Activated T-cell treated with anti-CD3 and anti-CD28 coated beads, Interleukin-2, amount 50 U/mL, for 4 hours (primary cell): ENCODE measurements at regions not wholly inside any gene's neighbourhood (a gene's known extent, or its start where the extent isn't known, plus 50 kb on each side); places are given as distances from the start of the nearest gene placed in this dataset.
"Not testable (repeated sequence)": the region's sequence is repeated elsewhere in the genome, so short reads cannot be mapped to it uniquely, and the experiment has no call there.

Source experiments
- ATAC-seq, 2 donors: fragments of 200-7000 bp; cut with Tn5 transposase; one replicate each; pipeline ENCODE4 v1.10.0; 2021
- DNase-seq: peaks from one replicate; pipeline ENCODE4 v3.0.0-alpha.2; 2020
- H3K27me3 Mint-ChIP-seq: one replicate; pipeline ENCODE4 v1.8.0; 2021; ENCODE audit warnings: low read depth, mixed read lengths
- H3K36me3 Mint-ChIP-seq: one replicate; pipeline ENCODE4 v1.8.0; 2022; ENCODE audit warnings: mixed read lengths; ENCODE audit not compliant: insufficient read depth
- H3K4me1 Mint-ChIP-seq: one replicate; pipeline ENCODE4 v1.8.0; 2021; ENCODE audit warnings: low read depth, mixed read lengths
- H3K4me3 Mint-ChIP-seq: one replicate; pipeline ENCODE4 v1.8.0; 2021; ENCODE audit warnings: mild to moderate bottlenecking, moderate library complexity, mixed read lengths
- H3K9me3 Mint-ChIP-seq: one replicate; pipeline ENCODE4 v1.8.0; 2021; ENCODE audit warnings: mixed read lengths

DNA sequence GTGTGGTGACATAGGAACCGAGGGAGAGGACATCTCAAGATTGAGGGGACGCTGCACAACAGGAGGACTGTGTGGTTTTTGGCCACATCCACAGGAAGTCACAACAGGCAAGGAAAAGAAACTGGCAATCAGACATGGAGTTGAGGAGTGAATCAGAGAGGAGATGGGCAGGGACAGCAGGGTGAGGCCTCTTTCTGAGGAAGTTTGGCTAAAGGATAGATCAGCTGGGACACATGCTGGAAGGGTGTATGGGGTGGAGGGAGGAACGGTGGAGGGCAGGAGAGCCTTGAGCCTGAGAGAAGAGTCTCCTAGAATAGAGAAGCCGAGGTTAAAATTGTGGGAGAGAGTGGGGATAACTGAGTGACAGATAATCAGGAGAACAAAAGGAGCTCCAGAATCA, 75.1 kb upstream of the CIDEA start:
- not testable (repeated sequence) for H3K36me3 Mint-ChIP-seq, H3K4me3 Mint-ChIP-seq, H3K4me1 Mint-ChIP-seq, H3K27me3 Mint-ChIP-seq, DNase-seq, H3K9me3 Mint-ChIP-seq, ATAC-seq

DNA sequence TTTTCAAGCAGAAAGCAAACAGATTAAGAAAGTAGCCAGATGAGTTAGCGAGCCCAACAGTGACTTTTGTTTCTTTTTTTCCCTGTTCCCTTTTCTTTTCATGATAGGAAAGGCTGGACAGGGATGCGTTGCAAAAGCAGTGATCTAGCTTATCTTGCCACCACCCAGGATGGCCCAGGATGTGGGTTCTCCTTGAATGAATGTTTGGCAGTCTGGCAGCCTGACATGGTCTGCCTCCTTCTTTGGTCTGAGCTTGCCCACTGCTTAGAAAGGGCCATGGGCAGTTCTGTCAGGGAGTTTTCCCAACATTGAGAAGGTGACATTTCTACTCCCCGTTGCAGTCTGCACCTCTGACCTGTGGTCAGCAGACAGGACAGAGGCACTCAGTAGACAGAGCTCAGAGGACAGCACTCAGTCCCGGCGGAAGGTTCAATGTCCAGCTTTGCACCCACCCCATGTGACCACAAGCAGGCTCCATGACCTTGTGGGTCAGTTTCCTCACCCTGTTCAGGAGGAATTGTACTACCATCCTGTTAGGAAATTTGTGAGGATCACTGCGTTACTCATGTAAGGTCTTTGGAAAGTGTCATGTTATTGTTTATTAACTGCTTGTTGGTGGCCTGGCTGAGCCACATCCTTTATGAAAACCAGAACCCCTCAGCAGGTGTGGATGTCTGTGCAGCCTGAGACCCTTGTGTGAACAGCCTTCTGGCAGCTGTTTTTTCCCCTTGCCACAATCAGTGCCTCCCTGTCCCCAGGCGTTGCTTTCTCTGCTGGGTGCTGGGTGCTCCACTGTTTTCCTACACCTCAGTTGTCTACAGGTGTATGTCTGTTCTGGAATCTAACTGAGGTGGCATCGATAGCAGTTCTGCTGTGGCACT, 74.2 kb upstream of the CIDEA start:
- H3K9me3 Mint-ChIP-seq, DNase-seq, H3K36me3 Mint-ChIP-seq, H3K4me1 Mint-ChIP-seq, H3K27me3 Mint-ChIP-seq, ATAC-seq, H3K4me3 Mint-ChIP-seq: not testable (repeated sequence)

DNA sequence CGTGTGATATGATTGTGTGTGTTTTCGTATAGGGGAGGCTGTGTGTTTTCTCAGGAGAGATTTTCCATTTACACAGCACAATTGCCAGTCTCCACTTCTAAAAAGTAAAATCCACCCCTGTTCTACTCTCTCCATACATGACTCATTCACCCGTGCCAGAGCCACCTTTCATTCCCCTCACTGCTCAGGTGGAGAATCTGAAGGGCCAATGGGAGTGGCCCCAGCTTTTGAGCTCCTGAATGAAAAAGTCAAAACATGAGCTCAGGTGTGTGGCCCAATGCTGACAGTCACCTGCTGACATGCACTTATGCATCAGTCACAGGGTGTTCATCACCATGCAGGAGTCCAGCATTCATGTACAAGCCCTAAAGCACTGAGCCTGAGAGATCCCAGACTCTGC, 55.4 kb upstream of the CIDEA start:
- H3K9me3 Mint-ChIP-seq, H3K27me3 Mint-ChIP-seq, H3K4me3 Mint-ChIP-seq, H3K36me3 Mint-ChIP-seq, H3K4me1 Mint-ChIP-seq, ATAC-seq, DNase-seq: not testable (repeated sequence)

DNA sequence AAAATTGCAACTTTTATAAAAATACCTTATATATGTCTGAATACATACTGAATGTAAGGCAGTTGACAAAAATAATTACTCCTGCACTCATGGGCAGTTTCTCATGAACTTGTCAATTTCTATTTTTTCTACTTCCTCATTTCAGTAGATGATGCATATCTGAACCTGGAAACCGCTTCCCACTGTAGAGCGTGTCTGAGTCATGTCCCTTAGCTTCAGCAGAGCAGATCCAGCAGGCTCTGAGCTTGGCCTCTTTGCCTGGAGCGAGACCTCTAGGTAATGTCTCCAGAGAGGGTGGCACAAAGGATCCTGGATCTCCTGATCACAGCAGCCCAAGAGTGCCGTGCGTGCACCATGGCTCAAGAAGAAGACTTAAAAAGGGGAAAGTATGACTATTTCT, 54.0 kb upstream of the CIDEA start:
- H3K4me1 Mint-ChIP-seq, H3K4me3 Mint-ChIP-seq, H3K27me3 Mint-ChIP-seq, H3K36me3 Mint-ChIP-seq, H3K9me3 Mint-ChIP-seq, DNase-seq: not testable (repeated sequence)
- peak; percentile 32 to 40 for ATAC-seq
